Activated CD4-positive, alpha-beta T cell treated with anti-CD3 and anti-CD28 coated beads for 24 hours (primary cell): ENCODE measurements at regions not wholly inside any gene's neighbourhood (a gene's known extent, or its start where the extent isn't known, plus 50 kb on each side); places are given as distances from the start of the nearest gene placed in this dataset.

ENCODE experiments used
- DNase-seq, 2 donors: peaks; one replicate each; pipeline ENCODE4 v3.0.0-alpha.2; 2020; ENCODE audit warnings: low read depth in 2 of 2

DNA sequence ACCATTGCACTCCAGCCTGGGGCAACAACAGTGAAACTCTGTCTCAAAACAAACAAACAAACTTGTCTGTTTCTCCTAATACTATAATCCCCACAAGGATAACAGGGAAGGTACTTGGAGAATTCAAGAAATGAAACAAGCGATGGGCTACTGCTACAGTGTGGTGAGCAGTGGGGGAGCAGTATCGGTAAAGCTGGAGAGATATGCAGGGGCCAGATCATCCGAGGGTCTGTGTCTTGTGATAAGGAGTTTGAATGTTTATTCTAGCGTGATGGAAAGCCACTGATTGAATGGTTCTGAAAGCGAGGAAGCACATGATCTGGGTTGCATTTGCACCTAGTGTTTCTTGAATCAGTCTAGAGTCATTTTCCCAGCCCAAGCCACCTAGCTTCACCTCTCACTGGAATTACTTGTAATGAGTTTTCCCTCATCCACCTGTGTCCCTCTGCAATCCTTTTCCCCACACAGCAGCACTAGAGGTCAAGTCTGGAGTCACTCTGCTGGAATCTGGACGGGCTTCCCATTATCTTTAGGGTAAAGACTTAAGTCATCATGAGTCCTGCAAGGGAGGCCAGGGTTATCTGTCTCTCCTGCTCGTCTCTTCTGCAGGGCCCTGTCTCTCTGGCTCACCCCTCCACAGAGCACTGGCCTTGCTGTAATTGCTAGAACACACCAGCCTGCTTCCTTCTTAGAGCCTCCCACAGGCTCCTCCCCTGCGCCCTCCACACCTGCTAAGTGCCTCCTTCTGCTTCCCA, 162.3 kb downstream of the KLF5 start:
- DNase-seq: no peak

GRCh38 chr13:73218181-73218580, 159.4 kb downstream of the KLF5 start:
- no peak for DNase-seq

- no peak for DNase-seq
These were observed 157.6 kb downstream of the KLF5 start for GRCh38 chr13:73216381-73216831.

- DNase-seq: no peak
These were observed 157.0 kb downstream of the KLF5 start for GRCh38 chr13:73215823-73216222.

- DNase-seq: no peak
These were observed 153.7 kb downstream of the KLF5 start for GRCh38 chr13:73212482-73212881.

- DNase-seq: no peak
These were observed 151.5 kb downstream of the KLF5 start for GRCh38 chr13:73210218-73210883.

- DNase-seq: no peak
These were observed 146.1 kb downstream of the KLF5 start for GRCh38 chr13:73204952-73205351.

DNA sequence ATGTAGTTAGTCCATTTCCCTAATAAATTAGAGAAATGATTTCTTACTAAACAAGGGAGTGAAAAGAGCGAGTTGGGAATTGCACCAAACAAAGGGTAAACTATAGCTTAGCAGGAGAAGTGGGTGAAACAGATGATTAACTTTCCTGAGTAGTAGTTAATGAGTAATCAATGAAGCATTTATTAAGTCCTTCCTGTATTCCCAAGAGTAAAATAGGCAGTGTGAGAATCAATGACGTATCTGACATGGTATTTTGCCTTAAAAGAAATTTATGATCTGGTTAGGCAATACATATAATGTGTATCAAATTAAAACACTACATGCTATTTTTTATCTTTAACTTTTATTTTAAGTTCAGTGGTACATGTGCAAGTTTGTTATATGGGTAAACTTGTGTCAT, 142.8 kb downstream of the KLF5 start:
- DNase-seq: no peak

- DNase-seq: no peak
These were observed 140.2 kb downstream of the KLF5 start for GRCh38 chr13:73198991-73199411.

GRCh38 chr13:73195091-73195490, 136.3 kb downstream of the KLF5 start:
- DNase-seq: no peak

DNA sequence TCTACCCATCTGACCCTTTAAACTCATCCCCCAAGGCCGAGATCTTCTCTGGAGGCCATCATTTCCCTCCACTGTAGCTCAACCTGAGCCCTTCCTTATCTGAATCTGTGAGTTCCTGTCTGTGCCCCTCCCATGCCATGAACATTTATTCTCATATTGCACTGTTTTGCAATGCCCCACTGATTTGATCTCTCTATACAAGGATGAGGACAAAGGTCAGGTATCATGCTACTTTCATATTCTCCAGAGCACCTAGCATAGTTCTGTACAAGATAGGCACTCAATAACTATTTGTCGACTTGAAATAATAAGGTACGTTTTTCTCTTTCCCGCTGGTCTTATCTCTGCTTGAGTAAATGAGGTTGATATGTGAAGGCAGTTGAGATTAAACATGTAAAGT, 135.5 kb downstream of the KLF5 start:
- no peak for DNase-seq

DNA sequence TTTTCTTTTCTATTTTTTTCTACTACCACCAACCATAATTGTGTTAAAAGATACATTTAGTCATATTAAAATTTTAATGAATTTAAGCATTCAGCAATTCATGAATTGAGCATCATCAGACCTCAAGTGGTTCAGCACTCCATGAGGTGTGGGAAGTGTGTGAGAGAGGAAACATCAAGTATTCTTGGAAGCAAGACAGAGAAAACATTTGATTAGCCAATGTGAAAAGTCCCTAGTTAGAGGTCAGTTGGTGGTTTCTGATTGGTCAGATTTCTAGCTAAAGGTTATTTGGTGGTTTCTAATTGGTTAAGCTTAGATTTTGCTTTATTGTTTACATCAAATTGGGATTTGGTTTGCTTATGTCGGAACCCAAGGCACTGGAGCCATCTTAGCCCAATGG, 134.7 kb downstream of the KLF5 start:
- DNase-seq: no peak

DNA sequence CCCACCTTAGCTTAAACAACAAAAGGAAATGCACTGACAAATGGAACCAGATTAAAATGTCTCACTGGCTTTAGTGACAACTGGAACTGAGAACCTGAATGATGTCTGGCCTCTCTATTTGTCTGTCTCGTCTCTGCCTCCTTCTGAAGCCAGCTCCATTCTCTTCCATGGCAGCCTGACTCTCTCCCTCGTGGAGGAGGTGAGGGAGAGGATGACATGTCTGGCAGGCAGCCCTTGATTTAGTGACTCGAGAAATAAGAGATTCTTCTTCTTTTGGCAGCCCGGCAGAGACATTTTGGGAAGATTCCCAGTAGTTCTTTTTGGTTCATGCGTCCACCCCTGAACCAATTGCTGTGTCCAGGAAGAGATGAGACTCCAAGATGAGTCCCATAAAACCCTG, 131.7 kb downstream of the KLF5 start:
- no peak for DNase-seq

DNA sequence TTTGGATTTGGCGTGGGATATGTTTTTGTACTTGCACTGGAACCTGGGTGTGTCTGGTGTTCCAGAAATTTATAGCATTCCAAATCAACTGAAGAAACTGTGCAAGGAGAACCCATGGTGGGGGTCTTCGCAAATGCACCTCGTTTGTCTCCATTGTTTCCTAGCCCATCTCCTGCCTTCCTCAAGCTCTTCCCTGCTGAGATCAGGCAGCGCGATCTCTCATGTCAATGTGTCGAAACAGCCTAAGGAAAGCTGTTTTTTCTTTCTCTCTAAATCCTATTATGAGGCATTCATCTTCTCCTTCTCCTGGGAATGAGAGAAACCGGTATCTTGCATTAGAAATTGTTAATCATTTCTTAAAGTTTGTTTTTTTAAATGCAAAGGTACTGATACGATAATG, 131.0 kb downstream of the KLF5 start:
- no peak for DNase-seq

GRCh38 chr13:73189362-73189761, 130.6 kb downstream of the KLF5 start:
- no peak for DNase-seq

GRCh38 chr13:73187106-73187505, 128.3 kb downstream of the KLF5 start:
- DNase-seq: no peak

DNA sequence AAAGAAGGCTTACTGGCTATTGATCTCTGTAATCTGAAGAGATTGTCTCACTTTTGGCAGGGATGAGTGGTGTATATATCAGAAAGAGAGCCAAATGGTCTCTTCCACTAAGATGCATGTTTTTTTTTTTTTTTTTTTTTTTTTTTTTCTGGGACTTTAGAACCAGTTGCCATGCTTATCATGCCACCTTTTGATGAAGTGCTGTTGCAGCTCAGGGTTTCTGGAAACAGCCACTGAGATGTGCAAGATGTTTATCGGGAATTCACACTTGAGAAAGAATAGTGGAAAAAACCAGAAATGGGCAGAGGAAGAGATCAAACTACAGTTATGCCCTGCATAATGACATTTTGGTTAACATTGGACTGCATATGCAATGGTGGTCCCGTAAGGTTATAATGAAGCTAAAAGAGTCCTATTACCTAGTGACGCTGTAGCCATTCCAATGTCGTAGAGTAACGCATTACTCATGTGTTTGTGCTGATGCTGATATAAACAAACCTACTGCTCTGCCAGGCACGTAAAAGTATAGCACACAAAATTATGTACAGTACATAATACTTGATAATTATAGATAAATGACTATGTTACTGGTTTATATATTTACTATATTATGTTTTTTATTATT, 121.0 kb downstream of the KLF5 start:
- DNase-seq: no peak

DNA sequence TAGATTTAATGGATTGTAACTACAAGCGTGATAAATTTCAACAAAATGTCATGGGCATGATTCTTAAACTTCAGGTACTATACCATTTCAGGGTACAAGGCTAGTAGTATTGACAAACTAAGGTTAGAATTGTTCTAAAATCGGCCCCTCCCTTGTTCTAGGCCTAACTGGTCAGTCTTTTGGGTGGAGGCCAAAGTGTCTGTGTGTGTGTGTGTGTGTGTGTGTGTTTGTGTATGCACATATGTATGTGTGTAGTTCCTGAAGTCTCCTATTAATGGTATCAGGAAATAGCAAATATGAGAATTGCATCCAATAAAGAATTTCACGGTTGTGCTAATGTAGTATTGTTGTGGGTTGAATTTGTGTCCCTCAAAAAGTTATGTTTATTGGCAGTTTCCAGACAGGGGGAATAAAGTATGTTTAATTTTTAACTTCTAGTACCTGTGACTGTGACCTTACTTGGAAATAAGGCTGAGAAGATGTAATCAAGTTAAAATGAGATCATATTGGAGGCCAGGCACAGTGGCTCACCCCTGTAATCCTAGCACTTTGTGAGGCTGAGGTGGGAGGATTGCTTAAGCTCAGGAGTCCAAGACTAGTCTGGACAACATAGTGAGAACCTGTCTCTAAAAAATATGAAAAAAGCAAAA, 119.2 kb downstream of the KLF5 start:
- no peak for DNase-seq

DNA sequence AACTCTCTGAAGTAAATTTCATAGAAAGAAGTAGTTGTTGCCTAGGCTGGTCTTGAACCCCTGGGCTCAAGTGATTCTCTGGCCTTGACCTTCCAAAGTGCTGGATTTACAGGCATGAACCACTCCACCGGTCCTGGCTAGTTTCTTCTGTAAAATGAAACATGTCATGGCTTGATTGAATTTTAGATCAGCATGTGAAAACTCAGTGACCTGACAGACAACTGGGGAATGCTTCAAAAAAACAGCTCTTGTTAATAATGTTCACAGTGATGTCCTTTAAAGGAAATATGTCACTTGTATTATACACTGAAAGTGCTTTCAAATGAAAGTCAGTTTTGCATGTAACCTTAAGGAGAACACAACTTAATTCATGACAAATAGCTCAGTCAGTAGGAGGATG, 118.2 kb downstream of the KLF5 start:
- DNase-seq: no peak

DNA sequence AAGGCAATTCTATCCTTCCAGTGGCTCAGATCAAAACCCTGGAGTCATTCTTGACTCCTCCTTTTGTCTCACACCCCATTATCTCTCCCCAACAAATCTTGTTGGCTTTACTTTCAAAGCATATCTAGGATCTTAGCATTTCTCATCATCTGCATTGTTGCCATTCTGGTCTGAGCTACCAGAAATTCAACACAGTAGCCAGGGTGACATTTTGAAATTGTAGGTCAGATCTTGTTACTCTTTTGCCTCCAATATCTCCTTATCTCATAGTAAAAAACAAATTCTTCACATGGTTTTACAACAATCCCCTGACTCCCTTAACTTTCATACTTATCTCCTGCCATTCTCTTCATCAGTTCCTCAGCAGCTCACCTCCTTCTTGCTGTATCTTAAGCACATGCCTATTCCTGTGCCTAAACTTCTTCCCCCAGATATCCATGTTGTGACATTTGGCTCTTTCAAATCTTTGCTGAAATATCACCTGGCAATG, 115.8 kb downstream of the KLF5 start:
- no peak for DNase-seq

GRCh38 chr13:73173279-73173811, 114.5 kb downstream of the KLF5 start:
- DNase-seq: no peak

- DNase-seq: no peak
These were observed 113.1 kb downstream of the KLF5 start for GRCh38 chr13:73171926-73172325.
